ENCODE measurements at regions not wholly inside any gene's neighbourhood (a gene's known extent, or its start where the extent isn't known, plus 50 kb on each side); places are given as distances from the start of the nearest gene placed in this dataset.

GRCh38 chr2:7448578-7449264 is 531.5 kb downstream of the RNF144A start:
- no peak for TF ChIP-seq POLR2A (IDR thresholded peaks at IDR 0.05; ENCODE audit: low read length)
- TF ChIP-seq CTCF (IDR thresholded peaks at IDR 0.05): no peak
- no peak for TF ChIP-seq RAD21 (conservative IDR thresholded peaks at IDR 0.05 in 1 of 2, IDR thresholded peaks at IDR 0.05 in 1 of 2)
- TF ChIP-seq BHLHE40 (IDR thresholded peaks at IDR 0.05; ENCODE audit: low read depth, low read length): no peak
- TF ChIP-seq EP300 (IDR thresholded peaks at IDR 0.05): no peak
- no peak for TF ChIP-seq PHF8 (IDR thresholded peaks at IDR 0.05; ENCODE audit: borderline replicate concordance, low read depth)
